HG02588 (cell line): ENCODE measurements at regions not wholly inside any gene's neighbourhood (a gene's known extent, or its start where the extent isn't known, plus 50 kb on each side); places are given as distances from the start of the nearest gene placed in this dataset.

ENCODE experiments used
- ATAC-seq: cut with Tn5 transposase; IDR thresholded peaks from one replicate; pipeline ENCODE4 v1.9.1; 2021; ENCODE audit warnings: mild to moderate bottlenecking, moderate library complexity; ENCODE audit not compliant: unreplicated experiment

DNA sequence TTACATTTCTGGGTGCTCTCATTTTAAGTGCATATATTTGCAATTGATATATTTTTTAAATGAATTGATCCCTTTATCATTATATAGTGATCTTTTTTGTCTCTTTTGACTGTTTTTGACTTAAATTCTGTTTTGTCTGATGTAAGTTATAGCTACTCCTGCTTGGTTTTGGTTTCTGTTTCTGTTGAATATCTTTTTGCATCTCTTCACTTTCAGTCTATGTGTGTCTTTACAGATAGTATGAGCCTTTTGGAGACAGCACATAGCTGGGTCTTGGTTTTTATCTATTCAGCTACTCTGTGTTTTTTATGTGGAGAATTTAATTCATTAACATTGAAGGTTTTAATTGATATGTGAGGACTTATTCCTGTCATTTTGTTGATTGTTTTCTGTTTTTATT lies 311.3 kb downstream of the SPATA31D1 start:
- no peak for ATAC-seq

DNA sequence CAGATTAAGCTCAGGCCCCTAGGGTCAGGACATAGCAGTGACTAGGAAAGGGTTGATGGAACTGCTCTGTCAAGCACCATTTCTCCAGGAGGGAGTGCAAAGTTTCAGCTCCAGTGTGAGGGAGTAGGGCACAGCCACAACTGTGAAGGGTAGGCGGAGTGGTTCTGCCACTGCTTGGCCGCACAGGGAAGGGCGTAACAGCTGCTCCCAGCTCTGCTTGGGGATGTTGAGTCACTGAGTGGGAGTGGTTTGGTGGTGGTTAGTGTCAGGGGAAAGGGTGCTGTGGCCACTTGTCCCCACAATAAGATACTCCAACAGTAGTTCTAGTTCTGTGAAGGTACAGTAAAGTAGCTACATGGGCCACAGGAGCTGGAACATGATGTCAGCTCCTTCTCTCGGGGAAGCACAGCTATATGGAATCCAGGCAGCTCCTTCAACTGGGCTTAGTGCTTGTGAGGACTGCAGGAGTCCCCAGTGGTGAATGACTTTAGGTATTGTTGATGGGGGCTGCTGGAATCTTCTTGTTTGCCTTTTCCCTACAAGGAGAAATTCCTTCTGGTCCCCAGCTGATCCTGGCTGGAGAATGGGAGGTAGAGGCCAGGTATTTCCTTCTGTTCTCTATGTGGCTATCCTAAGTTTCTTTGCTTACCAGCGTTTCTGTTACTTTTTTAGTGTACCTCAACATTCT lies 314.5 kb downstream of the SPATA31D1 start:
- ATAC-seq, result no peak

DNA sequence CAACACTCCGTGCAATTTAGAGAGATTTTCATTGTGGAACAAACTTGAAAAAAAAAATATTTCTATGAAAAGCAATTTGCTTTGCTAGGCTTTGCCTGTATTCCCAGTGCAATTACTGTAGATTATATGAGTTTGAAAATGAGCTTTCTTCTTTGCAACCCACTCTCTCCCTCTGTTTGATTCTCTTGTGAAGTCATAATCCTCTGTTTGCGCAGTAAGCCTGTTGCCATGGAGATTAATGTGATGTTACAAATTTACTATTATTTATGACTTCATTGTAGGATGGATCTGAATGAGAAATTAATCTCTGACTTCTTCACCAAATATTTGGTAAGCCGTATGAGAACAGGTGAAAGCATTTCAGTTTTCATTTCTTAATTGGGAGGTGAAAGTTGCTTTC lies 320.3 kb downstream of the SPATA31D1 start:
- no peak for ATAC-seq

DNA sequence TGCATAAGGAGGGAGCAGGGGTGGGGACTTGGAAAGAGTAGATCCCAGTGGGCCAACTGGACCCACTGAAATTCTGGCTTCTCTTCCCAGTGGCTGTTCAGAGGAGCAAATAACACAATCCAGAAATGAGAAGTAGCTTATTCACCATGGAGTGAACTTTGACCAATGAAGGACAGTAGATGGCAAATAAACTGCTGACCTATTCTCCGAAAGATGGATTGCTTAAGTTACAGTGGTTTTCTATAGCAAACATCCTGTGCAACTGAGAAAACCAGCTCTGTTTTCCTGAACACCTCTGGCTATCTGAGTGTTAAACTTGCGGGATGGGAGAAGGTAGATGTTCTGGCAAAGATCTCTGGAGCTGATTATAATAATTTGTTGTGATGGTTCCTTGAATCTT lies 325.1 kb downstream of the SPATA31D1 start:
- ATAC-seq, result no peak

DNA sequence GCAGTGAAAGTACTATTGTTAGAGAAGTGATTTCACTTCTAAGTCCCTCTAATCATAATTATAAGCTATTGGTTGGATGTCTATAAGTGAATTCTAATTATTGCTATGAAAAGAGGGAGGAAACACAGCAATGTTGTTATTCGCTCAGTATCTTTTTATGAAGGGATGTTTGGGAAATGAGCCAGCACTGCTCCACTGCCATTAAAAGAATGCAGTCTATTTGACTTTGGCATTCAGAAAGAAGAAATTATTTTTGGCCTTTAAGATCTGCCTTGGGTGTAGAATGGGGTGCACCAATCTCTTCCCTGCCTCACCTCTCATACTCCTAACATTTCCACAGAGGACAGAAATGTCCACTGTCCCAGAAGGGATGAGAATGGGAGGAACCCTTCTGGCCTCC lies 332.0 kb downstream of the SPATA31D1 start:
- no peak for ATAC-seq

DNA sequence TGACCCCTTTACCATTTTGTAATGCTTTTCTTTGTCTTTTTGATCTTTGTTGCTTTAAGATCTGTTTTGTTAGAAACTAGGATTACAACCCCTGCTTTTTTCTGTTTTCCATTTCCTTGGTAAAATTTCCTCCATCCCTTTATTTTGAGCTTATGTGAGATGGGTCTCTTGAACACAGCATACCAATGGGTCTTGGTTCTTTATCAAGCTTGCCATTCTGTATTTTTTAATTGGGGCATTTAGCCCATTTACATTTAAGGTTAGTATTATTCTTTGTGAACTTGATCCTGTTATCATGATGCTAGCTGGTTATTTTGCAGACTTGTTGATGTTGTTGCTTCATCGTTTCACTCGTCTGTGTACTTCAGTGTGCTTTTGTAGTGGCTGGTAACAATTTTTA lies 337.3 kb downstream of the SPATA31D1 start:
- ATAC-seq, result no peak

DNA sequence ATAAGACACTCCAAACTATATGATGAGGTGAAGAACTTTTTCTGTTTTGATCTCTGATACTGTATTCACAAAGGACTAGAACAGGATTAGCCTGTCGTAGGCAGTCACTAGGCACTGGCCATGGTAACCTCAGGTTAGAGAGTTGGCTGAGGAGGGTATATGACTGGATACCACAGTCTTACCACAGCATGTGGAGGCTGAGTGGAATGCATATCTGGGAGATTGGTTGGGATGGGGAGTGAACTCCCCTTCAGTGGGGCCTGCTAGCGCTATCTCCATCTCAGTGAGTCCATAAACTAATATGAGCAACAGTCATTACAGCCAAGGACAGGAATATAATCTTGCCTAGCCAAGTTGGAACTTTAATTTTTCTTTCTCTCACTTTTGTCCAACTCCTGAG lies 339.1 kb downstream of the SPATA31D1 start:
- no peak for ATAC-seq

DNA sequence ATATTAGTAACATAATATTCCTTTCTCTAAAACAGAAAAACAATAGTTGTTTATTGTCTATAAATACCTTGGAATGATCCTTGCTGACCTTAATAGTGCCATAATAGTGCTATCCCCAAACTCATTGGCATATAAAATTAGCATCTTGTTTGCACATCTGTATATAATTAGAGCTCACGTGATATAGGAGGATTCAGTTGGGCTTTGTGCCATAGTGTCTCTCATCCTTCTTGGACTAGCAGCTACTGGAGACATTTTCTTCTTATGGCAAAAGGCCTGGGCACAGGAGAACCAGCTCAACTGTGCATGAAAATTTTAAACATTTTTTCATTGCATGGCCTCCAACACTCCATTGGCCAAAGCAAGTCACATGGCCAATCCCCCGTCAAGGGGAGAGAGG lies 342.5 kb downstream of the SPATA31D1 start:
- ATAC-seq, result no peak

DNA sequence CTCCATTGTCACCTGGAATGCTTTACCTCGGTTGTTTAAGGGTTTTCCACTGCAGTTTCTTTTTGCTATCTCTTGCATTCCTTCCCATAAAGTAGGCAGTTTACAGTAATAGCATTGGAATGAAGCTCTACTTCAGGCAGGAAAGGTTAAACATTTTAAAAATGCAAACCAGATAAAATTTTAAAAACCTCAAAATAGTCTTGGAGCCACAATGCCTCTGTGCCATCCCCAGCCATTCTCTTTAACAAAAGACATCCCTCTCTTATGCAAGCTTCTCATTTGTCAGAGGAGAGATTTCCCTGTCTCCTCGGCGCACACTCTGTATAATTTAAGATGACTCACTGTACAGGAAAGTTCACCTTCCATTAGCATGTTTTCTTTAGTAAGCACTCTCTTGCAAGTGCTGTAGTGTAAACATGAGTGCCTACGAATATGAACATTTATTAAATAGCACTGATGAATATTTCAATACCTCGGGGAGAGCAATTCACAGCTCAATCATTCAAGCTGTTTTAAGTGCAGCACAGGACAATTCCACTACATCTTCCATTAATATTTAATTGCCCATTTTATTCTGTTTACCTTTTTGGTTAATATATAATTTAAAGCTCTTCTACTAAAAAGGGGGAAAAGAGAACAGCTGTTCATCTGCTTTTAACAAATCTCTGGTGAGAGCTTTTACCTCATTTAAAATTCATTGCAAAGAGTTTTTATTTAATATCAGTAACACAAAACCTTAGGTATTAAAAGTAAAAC lies 343.6 kb downstream of the SPATA31D1 start:
- ATAC-seq, result no peak

DNA sequence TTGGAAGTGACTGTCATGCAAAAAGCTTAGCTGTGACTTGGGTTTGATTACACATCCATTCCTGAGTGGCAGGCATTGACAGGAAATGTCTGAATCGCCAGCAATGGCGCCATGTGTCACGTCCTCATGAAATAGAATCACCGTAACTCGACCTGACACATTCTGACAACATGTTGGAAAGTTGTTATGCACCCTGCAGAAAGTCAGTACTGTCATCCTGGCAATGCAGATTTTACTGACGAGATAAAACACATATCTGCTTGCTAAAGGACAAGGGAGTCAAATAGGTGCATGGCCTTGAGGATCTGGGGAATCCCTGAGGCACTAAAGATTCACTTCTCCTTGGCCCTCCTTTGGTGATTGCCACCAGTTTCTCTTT lies 344.2 kb downstream of the SPATA31D1 start:
- ATAC-seq, result no peak

DNA sequence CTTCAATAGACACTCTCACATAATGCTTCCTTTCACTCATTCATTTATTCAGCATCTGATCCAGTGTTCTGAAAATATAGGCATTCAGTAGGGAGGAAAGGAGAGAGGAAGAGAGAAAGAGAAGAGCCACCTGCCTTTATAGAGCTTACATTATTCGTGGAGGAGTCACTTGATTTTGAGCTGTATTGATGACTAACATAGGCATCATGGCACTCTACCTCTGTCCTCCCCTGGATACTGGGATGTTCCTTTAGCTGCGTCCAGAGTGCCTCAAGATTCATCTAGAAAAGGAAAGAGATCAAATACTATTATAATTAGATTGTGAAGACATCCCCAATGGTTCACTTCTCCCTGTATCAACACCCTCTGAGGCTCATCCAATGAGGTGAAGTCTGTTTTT lies 345.1 kb downstream of the SPATA31D1 start:
- no peak for ATAC-seq

DNA sequence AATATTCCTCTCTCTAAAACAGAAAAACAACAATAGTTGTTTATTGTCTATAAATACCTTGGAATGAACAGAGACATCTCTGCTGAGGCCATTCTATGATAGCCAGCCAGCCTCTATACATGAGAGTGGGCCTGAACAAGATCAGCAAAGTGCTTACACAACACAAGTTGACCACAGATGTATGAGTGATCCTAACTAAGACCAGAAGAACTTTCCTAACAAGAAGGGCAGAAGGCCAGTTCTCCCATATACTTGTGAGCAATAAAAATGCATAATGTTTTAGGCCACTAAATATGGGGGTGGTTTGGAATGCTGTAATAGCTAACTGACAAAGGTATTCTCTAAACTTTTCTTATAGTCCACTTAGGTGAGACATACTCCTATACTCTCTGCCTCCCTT lies 345.7 kb downstream of the SPATA31D1 start:
- ATAC-seq, result no peak

DNA sequence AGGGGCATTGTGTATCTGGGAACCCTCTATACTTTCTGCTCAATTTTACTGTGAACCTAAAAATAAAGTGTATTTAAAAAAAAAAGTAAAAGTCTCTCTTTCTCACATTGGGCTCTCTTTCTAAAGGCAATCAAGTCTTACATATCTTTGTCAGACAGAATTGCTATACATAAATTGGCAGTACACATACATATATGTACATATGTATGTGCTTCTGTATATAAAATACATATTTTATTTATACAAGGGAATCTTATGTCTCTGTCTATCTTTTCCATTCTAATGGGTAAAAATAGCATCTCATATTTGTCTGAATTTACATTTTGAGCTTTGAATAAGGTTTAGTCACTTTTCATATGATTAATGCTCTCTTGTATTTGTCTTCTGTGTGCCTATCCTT lies 348.8 kb downstream of the SPATA31D1 start:
- ATAC-seq, result no peak

DNA sequence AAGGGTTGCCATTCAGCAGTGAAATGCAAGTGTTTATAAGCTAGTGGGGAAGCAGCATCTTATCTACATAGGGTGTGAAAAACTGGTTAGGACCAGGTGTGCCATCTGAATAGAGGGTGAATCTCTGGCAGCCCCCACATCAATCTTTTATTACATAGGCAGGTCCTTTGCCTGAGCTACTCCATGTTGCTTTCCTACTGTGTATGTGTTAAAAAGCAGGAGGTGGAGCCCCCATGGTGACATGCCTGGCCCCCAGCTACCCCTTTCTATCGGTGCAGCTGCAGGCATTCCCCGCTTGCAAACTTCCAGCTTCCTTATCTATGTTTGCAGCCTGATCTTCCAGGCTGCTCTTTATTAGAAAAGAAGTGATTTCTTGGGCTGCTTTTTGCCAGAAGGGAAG lies 353.5 kb downstream of the SPATA31D1 start:
- ATAC-seq, result no peak

DNA sequence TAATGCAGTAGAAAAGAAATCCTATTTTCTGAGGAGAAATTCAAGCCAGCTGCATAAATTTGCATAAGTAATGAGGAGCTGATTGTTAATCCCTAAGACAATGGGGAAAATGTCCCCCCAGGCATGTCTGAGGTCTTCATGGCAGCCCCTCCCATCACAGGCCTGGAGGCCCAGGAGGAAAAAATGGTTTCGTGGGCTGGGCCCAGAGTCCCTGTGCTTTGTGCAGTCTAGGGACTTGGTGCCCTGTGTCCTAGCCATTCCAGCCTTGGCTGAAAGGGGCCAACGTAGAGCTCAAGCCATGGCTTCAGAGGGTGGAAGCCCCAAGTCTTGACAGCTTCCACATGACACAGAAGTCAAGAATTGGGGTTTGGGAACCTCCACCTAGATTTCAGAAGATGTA lies 357.5 kb downstream of the SPATA31D1 start:
- no peak for ATAC-seq

DNA sequence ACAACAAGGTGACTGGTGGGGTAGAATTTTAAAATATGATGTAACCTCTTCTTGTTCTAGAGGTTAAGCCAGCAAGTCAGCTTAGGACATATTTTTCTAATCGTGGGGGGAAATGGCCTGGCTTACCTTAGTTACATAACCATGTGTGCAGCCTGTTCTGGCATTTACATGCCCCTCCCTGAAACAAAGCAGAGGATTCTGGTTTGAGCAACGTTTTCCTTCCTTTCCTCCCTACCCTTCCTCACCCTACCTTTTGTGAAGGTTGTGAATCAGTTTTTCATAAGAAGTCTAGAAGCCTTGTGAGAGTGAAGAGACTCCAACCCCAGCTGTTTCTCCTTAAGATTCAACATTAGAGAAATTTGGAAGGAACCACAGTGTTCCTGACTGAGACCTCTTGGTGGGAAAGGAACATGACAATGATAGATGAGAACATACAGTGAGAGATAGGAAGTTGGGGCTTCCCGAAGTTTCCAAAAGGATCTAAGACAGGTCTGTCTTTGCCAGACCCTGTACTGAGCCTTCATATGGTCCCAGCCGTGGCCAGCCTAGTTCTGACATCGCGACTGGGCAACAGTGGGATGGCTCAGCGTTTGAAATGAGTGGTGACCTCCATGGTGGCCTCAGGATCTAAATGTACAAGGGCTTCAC lies 365.2 kb downstream of the SPATA31D1 start:
- ATAC-seq, result no peak

DNA sequence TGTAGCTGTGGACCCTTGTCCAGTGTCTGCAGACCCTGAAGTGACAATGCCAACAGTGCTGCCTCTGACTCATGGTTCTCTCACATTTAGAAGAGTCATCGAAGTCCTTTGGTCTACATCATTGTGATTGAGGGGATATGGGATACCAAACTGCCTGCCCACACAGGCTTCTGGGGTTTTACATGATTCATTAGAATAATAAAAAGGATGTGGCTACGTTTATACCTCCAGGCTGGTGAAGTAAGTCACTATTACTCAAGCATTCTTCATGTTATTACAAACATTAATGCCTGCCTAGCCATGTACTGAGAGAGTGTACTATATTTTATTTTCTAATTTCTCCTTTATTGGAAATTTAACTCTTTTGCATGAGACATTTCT lies 365.7 kb downstream of the SPATA31D1 start:
- no peak for ATAC-seq

DNA sequence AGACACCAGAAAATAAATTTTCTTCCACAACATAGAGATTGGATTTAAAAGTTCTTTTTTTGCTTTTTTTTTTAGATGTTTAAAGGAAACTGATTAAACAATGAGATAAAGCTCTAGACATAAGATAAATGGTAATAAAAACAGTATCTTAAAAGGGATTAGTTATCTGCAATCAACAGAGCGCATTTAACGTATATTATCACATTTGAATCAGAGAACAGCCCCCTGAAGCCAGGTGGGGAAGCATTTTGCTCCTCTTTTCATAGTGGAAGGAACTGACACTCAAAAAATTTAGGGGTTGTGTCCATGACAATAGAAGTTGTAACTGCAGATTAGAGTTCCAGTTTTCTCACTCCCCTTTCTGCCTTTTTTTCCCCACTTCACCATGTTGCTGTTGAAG lies 367.6 kb downstream of the SPATA31D1 start:
- ATAC-seq, result no peak

DNA sequence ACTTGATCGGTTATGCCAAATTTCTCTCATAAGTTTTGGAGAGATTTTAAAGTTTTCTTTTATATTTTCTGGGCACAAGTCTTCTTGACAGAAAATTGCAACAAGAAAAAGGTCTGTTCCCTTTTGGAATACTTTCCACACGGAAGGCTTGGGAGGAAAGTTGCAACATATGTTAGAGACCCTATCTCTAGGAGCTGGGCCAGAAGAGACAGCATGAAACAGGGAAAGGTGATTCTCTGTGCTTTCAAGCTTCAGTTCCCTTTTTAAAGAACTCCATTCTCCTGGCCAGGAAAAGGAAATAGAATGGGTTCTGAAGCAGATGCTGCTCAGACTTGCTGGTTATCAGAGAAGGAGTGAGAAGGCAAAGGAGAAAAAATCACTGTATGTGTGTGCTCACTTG lies 368.3 kb downstream of the SPATA31D1 start:
- ATAC-seq, result no peak

DNA sequence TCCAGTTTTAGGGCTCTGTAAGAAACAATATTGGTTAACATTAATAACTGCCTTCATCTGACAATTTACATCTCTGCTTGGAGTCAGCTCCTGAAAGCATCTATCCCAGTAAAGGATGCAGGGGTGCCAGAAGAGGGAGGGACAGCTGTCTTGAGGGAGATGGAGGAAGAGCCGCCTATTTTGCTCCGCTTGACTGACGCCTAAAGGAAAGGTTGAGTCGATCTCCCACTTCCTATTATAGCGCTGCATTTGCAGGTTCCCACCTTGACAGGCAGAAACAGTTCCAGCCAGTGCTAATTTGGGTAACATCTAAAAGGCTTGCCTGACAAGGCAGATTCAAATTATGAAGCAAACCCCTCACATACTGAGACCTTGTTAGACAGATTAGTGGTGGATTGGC lies 374.6 kb downstream of the SPATA31D1 start:
- ATAC-seq, result no peak

DNA sequence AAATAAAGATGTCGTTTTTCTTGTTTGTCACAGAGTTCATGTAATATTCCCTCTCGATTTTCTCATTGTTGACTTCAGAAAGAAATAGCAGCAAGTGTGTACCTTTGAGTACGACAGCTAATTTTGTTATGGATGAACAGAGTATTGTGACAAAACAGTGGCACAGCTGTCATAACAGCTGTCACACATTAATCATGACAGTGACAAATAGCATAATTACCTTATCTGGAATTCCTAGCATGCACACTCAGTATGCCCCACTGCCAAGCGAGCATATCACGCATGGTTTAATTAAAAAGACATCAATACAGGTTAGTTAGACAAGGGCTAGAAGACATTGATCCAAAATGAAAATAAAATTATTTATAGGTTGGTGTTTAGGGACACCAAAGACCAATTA lies 375.1 kb downstream of the SPATA31D1 start:
- no peak for ATAC-seq

DNA sequence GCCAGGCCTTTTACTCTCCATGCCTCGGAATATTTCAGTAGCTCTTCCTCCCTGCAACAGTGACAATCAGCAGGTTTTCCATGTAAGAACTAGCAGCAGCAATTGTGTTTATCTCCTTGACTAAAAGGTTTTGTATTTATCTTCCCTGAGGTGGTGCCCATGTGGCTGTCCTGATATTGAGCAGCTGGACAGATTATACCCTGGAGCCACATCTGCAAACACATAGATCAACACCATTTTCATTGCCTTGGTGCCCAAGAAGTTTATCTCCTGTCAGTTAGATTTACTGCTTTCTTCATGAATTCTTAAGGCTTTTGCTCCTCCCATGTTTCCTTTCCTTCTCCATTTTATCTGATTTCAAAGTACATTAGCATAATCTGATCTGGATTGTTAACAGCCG lies 378.4 kb downstream of the SPATA31D1 start:
- no peak for ATAC-seq
